HL-60 (cell line): ENCODE measurements at regions not wholly inside any gene's neighbourhood (a gene's known extent, or its start where the extent isn't known, plus 50 kb on each side); places are given as distances from the start of the nearest gene placed in this dataset.

Source experiments
- DNase-seq, 2 experiments: peaks; one replicate each; pipeline ENCODE4 v3.0.0-alpha.2; 2010 to 2020; ENCODE audit warnings: low read depth in 1 of 2, low spot score in 1 of 2
- H3K27ac ChIP-seq: fragments of 250-450 bp; sonication (Bioruptor Pico); replicated peaks from 2 replicates; pipeline ENCODE4 v1.5.1; 2020; ENCODE audit warnings: mild to moderate bottlenecking, moderate library complexity
- H3K27me3 ChIP-seq: fragments of 250-450 bp; sonication (Bioruptor Pico); 2 replicates; pipeline ENCODE4 v1.5.1; 2021; ENCODE audit warnings: mild to moderate bottlenecking, moderate library complexity; ENCODE audit not compliant: insufficient read depth, poor library complexity, severe bottlenecking
- H3K4me3 ChIP-seq: replicated peaks from 2 replicates; pipeline ENCODE4 v1.5.1; 2011; ENCODE audit warnings: mild to moderate bottlenecking, control low read depth, low read length; ENCODE audit not compliant: insufficient read depth
- CTCF ChIP-seq: IDR thresholded peaks from one replicate; pipeline ENCODE4 v1.5.1; 2011; ENCODE audit warnings: low read length, control low read depth, inconsistent platforms; ENCODE audit not compliant: insufficient read depth
- GABPA ChIP-seq: IDR thresholded peaks from 2 replicates; pipeline ENCODE4 v1.6.1; 2012; ENCODE audit warnings: low read depth
- POLR2AphosphoS5 ChIP-seq: IDR thresholded peaks from 2 replicates; pipeline ENCODE4 v1.6.1; 2012; ENCODE audit warnings: low read depth
- REST ChIP-seq: IDR thresholded peaks from 2 replicates; pipeline ENCODE4 v1.6.1; 2012; ENCODE audit warnings: low read depth; ENCODE audit not compliant: insufficient replicate concordance
- SPI1 ChIP-seq: IDR thresholded peaks from 2 replicates; pipeline ENCODE4 v1.6.1; 2012; ENCODE audit warnings: low read depth, mild to moderate bottlenecking, borderline replicate concordance

- no peak for DNase-seq
- H3K27ac ChIP-seq: no peak overlapping the region
- no peak for TF ChIP-seq REST
- TF ChIP-seq GABPA: no peak
- TF ChIP-seq CTCF: no peak
- no peak for TF ChIP-seq SPI1
These were observed 120.0 kb upstream of the ZDHHC15 start for GRCh38 chrX:75642811-75643361.

GRCh38 chrX:75638332-75638731 lies 115.5 kb upstream of the ZDHHC15 start:
- Histone ChIP-seq H3K27ac (no peak overlapping the region), H3K4me3 (no peak overlapping the region), H3K27me3 (no peaks in the 10 kb centered on the region)
- no peak for TF ChIP-seq GABPA
- no peak for TF ChIP-seq REST
- no peak for TF ChIP-seq SPI1
- no peak for TF ChIP-seq CTCF
- TF ChIP-seq POLR2AphosphoS5: no peak
- DNase-seq: no peak

More at GRCh38 chrX:75642811-75643361, 120.0 kb upstream of the ZDHHC15 start:
- H3K27me3 ChIP-seq: no peaks in the 10 kb centered on the region
- H3K4me3 ChIP-seq: no peak overlapping the region

- Histone ChIP-seq H3K27ac (no peak overlapping the region), H3K4me3 (no peak overlapping the region), H3K27me3 (no peaks in the 10 kb centered on the region)
- TF ChIP-seq POLR2AphosphoS5 (no peak), REST (no peak), GABPA (no peak), CTCF (no peak), SPI1 (no peak)
- DNase-seq: no peak
These were observed 102.4 kb upstream of the ZDHHC15 start for GRCh38 chrX:75625232-75625631.
